Heart left ventricle (tissue), 16 donors: ENCODE measurements at regions not wholly inside any gene's neighbourhood (a gene's known extent, or its start where the extent isn't known, plus 50 kb on each side); places are given as distances from the start of the nearest gene placed in this dataset.

Experiments used
- ATAC-seq, 4 donors: fragments of 200-7000 bp; cut with Tn5 transposase; one replicate each; pipeline ENCODE4 v1.9.1; 2020 to 2022; ENCODE audit warnings: moderate library complexity in 4 of 4, mild to moderate bottlenecking in 3 of 4, moderate number of reproducible peaks in 1 of 4
- DNase-seq, 5 donors: peaks; one replicate each; pipeline ENCODE4 v3.0.0-alpha.2; 2020
- H3K27ac ChIP-seq, 12 donors: fragments of 200-600 bp; sonication (generic) in 4 of 12; one replicate each; pipeline versions ENCODE4 v1.5.0 to v1.8.0; 2016 to 2022; ENCODE audit warnings: mild to moderate bottlenecking in 2 of 12
- H3K27me3 ChIP-seq, 9 donors: fragments of 200-600 bp; sonication (generic) in 2 of 9; one replicate each; pipeline versions ENCODE4 v1.5.1 to v1.8.0; 2016 to 2022; ENCODE audit warnings: mild to moderate bottlenecking in 3 of 9
- H3K36me3 ChIP-seq, 9 donors: fragments of 200-600 bp; sonication (generic) in 2 of 9; one replicate each; pipeline versions ENCODE4 v1.5.0 to v1.8.0; 2018 to 2022; ENCODE audit warnings: mild to moderate bottlenecking in 2 of 9
- H3K4me1 ChIP-seq, 12 donors: fragments of 200-600 bp; sonication (generic) in 4 of 12; one replicate each; pipeline versions ENCODE4 v1.5.0 to v1.8.0; 2016 to 2022; ENCODE audit warnings: mild to moderate bottlenecking in 3 of 12
- H3K4me3 ChIP-seq, 12 donors: fragments of 200-600 bp; sonication (generic) in 4 of 12; one replicate each; pipeline versions ENCODE4 v1.5.0 to v1.8.0; 2017 to 2022; ENCODE audit warnings: mild to moderate bottlenecking in 9 of 12, moderate library complexity in 4 of 12
- H3K9me3 ChIP-seq, 12 donors: fragments of 200-600 bp; sonication (generic) in 4 of 12; one replicate each; pipeline versions ENCODE4 v1.5.0 to v1.8.0; 2016 to 2022; ENCODE audit warnings: mild to moderate bottlenecking in 1 of 12
- POLR2A ChIP-seq, 2 donors: fragments of 450-650 bp; IDR thresholded peaks; one replicate each; pipeline ENCODE4 v1.6.1; 2017; ENCODE audit warnings: antibody characterized with exemption in 2 of 2, mild to moderate bottlenecking in 2 of 2, moderate library complexity in 2 of 2
- WGBS, 4 donors: extraction: QIAGEN DNeasy Blood & Tissue Kit in 2 of 4; methylation state at CpG; one replicate each; pipeline versions ENCODE4 v1.1.5 to v1.1.7; 2013 to 2018; 5-methylcytosine and 5-hydroxymethylcytosine counted together
- intact Hi-C, 10 donors: fragments of 100-400 bp; cut with DNase I; formaldehyde crosslinking; loops; one replicate each; pipeline versions ENCODE4 v1.11.1 to v1.14.2; 2022
- TF ChIP-seq, protein P1 (sequence below), 12 donors: fragments of 200-600 bp; sonication (generic) in 4 of 12; IDR thresholded peaks; one replicate each; pipeline versions ENCODE4 v1.5.0 to v1.8.0; 2018 to 2022; ENCODE audit warnings: antibody characterized with exemption in 12 of 12, mild to moderate bottlenecking in 5 of 12
- donor health status: ischemic (EF 13 %, LVEDD 7.1; RV severe dilation, severe dysfunction).
- donor health status: healthy with polysubstance abuse.
- donor health status: DM: no; HTN: yes; CAD: no.
- donor health status: DM: no; HTN: no; CAD: no.
- donor health status: ischemic (EF 25% LVEDD 6.9; RV normal size, moderate dysfunction).
- donor health status: ischemic (EF 25% LVEDD 5.7; RV mildly dilated, moderate dysfunction).
- donor health status: healthy.
- donor health status: DM: yes; HTN: yes; CAD: no.
- donor health status: ischemic (EF 35%, LVEDD 5.7; RV mildly dilated, moderate dysfunction).
- donor health status: nonischemic (EF 11% LVEDD 7.7; RV severe dilation, severe dysfunction).
- donor health status: DM: yes; HTN: yes; CAD: no.
- donor health status: PGD.
- donor health status: ischemic (EF 29% LVEDD 5.4; RV normal size, mild dysfunction).
- donor health status: nonischemic (EF 23%, LVEDD 6.1; RV moderate dilation, normal function).

DNA sequence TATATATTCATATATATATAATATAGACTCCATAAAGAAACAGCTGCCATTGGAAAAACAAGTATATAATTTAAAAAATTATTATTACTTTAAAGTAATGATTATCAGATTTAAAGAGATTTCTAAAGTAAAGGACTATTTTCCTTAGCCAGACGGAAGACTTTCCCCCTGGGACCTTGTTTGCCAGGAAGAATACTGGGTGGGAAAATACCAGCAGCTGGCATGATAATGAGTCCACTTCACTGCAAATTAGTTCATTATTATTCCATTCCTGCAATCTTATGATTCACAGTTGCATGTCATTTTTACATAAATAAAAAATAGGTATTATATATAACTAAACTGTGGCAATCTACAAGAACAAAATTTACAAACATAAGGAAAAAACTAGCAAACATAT lies 339.8 kb upstream of the CDH7 start:
- ATAC-seq (no peak), DNase-seq (no peak)
- H3K4me3 ChIP-seq = no peak overlapping the region
- intact Hi-C loops = no loop called here
- H3K4me1 ChIP-seq = peaks cover 0 to 3% (median 0%) of the 10 kb centered on the region in 12 donors
- H3K27me3 ChIP-seq = no peaks in the 10 kb centered on the region
- no peaks in the 10 kb centered on the region for H3K9me3 ChIP-seq
- 38 to 58% (median 55%) methylated on average over 1 of the region's 1 CpG for WGBS, 4 donors
- no peak overlapping the region for H3K27ac ChIP-seq
- TF ChIP-seq, protein P1, sequence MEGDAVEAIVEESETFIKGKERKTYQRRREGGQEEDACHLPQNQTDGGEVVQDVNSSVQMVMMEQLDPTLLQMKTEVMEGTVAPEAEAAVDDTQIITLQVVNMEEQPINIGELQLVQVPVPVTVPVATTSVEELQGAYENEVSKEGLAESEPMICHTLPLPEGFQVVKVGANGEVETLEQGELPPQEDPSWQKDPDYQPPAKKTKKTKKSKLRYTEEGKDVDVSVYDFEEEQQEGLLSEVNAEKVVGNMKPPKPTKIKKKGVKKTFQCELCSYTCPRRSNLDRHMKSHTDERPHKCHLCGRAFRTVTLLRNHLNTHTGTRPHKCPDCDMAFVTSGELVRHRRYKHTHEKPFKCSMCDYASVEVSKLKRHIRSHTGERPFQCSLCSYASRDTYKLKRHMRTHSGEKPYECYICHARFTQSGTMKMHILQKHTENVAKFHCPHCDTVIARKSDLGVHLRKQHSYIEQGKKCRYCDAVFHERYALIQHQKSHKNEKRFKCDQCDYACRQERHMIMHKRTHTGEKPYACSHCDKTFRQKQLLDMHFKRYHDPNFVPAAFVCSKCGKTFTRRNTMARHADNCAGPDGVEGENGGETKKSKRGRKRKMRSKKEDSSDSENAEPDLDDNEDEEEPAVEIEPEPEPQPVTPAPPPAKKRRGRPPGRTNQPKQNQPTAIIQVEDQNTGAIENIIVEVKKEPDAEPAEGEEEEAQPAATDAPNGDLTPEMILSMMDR (IDR thresholded peaks at IDR 0.05) = no peak
- TF ChIP-seq POLR2A (IDR thresholded peaks at IDR 0.05) = no peak
- no peaks in the 10 kb centered on the region for H3K36me3 ChIP-seq

DNA sequence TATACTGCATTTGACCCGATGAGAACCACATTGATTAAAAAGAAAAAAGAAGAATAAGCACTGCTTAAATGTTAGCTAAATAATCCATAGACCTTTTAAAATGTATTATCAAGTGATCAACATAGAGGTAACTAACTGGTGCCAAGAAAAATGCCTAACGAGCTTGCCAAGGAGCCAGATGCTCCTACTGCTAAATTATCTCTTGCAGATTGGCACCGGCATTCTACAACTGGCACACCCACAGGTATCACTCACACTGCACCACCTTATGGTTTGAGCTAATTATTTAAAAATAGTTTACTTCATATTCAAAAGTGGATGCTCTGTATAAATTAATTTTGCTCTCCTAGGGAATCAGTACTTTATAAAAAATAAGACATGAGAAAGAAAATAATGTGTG lies 341.6 kb upstream of the CDH7 start:
- intact Hi-C loops = no loop called here
- H3K36me3 ChIP-seq = no peaks in the 10 kb centered on the region
- 39 to 56% (median 44%) methylated on average over 3 of the region's 3 CpGs for WGBS, 4 donors
- no peaks in the 10 kb centered on the region for H3K27me3 ChIP-seq
- DNase-seq (no peak), ATAC-seq (no peak)
- H3K9me3 ChIP-seq = no peaks in the 10 kb centered on the region
- no peaks in the 10 kb centered on the region for H3K4me1 ChIP-seq
- no peak overlapping the region for H3K4me3 ChIP-seq
- no peak for TF ChIP-seq POLR2A (IDR thresholded peaks at IDR 0.05)
- TF ChIP-seq, protein P1 (IDR thresholded peaks at IDR 0.05) = no peak
- no peak overlapping the region for H3K27ac ChIP-seq

DNA sequence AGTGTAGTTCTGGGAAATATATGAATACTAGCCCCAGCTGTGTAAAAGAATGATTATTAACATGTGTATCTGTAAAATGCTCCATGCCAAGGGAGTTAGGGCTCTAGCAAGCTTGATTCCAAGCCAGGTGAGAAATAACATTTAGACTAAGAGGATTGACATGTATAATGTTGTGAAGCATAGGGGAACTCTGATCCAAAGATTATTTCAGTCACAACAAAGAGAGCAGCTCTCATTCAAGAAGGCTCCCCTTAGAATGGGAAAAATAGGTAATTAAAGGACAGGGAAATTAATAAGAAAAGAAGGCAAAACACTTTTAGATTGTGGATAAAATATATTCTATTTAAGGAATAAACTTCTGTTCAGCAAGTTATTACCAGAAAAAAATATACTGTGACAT lies 347.3 kb upstream of the CDH7 start:
- Histone ChIP-seq H3K4me1 (no peaks in the 10 kb centered on the region), H3K27me3 (no peaks in the 10 kb centered on the region), H3K9me3 (no peaks in the 10 kb centered on the region), H3K27ac (no peak overlapping the region), H3K4me3 (no peak overlapping the region), H3K36me3 (no peaks in the 10 kb centered on the region)
- intact Hi-C loops = no loop called here
- ATAC-seq (no peak), DNase-seq (no peak)
- TF ChIP-seq, protein P1 (IDR thresholded peaks at IDR 0.05) = no peak
- TF ChIP-seq POLR2A (IDR thresholded peaks at IDR 0.05) = no peak

DNA sequence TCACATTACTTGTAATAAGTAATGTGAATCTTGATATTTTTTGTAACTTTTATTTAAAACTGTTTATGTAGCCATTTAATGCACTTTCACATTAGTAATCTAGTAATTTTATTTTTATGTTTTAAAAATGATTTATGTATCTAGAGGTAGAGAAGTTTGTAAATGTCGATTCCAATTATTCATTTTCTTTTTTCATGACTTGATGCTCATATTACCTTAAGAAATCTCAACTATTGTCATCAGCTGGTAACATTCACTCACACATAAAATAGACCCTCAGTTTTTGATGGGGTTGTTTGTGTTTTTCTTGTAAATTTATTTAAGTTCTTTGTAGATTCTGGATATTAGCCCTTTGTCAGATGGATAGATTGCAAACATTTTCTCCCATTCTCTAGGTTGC lies 351.7 kb upstream of the CDH7 start:
- no peaks in the 10 kb centered on the region for H3K36me3 ChIP-seq

More for the DNA sequence above, 351.7 kb upstream of the CDH7 start:
- no peak for ATAC-seq
- no peaks in the 10 kb centered on the region for H3K27me3 ChIP-seq
- 67 to 88% (median 86%) methylated on average over 1 of the region's 1 CpG for WGBS, 4 donors
- no peak for DNase-seq
- H3K27ac ChIP-seq = no peak overlapping the region
- intact Hi-C loops = no loop called here
- H3K9me3 ChIP-seq = no peaks in the 10 kb centered on the region
- H3K4me1 ChIP-seq = no peaks in the 10 kb centered on the region
- TF ChIP-seq POLR2A (IDR thresholded peaks at IDR 0.05) = no peak
- TF ChIP-seq, protein P1 (IDR thresholded peaks at IDR 0.05) = no peak
- no peak overlapping the region for H3K4me3 ChIP-seq
